Urothelium cell line (cell line): ENCODE measurements at regions not wholly inside any gene's neighbourhood (a gene's known extent, or its start where the extent isn't known, plus 50 kb on each side); places are given as distances from the start of the nearest gene placed in this dataset.
A peak's percentile ranks its signal among the peaks of the same experiment; 100 is the strongest.
"Not testable (repeated sequence)": the region's sequence is repeated elsewhere in the genome, so short reads cannot be mapped to it uniquely, and the experiment has no call there.

Experiments
- DNase-seq: peaks from one replicate; pipeline ENCODE4 v3.0.0; 2011; ENCODE audit warnings: low spot score, mixed read lengths
- FAIRE-seq: peaks from 2 replicates; lab custom pipeline; 2011; peaks lifted over from hg19 to GRCh38; lab: Jason Lieb, UNC

- peak; percentile 74 for FAIRE-seq
- DNase-seq: no peak
These were observed 181.8 kb upstream of the CACNA2D1 start for GRCh38 chr7:82625377-82625776.

DNA sequence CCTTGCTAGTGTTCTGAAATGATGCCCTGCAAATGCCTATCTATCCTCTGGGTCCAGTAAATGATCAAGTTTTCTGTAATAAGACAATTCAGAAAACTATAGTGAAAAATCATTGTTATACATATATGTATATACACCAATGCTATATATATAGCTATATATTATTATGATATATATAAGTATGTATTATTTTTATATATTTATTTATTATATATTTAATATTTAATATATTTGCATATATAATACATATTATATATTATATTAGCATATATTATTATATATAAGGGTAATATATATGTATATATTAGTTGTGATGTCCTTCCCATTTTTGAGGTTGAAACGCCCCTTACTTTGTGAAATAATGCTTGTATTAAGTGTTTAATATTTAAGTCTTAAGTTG lies 181.4 kb upstream of the CACNA2D1 start:
- FAIRE-seq (no peak), DNase-seq (no peak)

GRCh38 chr7:82624337-82624736 lies 180.8 kb upstream of the CACNA2D1 start:
- no peak for DNase-seq
- no peak for FAIRE-seq

DNA sequence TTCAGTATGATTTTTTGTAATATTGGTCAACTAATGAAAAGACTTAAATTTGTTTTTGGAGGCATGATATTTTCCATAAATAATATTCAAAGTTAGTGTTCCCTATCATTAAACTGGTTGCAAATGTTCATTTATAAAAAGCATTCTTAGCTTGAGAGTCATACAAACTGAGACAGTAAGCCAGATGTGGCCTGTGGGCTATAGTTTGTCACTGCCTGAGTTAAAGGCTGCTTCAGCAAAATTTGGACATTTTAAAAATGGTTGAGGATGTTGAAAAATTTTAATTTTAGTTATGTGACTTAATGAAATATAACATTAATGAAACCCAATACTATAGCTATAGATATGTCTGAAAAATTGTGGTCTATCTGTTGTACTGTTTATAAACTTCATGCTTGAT lies 180.2 kb upstream of the CACNA2D1 start:
- FAIRE-seq (no peak), DNase-seq (no peak)

GRCh38 chr7:82617156-82617555 lies 173.6 kb upstream of the CACNA2D1 start:
- FAIRE-seq: no peak
- DNase-seq: no peak

DNA sequence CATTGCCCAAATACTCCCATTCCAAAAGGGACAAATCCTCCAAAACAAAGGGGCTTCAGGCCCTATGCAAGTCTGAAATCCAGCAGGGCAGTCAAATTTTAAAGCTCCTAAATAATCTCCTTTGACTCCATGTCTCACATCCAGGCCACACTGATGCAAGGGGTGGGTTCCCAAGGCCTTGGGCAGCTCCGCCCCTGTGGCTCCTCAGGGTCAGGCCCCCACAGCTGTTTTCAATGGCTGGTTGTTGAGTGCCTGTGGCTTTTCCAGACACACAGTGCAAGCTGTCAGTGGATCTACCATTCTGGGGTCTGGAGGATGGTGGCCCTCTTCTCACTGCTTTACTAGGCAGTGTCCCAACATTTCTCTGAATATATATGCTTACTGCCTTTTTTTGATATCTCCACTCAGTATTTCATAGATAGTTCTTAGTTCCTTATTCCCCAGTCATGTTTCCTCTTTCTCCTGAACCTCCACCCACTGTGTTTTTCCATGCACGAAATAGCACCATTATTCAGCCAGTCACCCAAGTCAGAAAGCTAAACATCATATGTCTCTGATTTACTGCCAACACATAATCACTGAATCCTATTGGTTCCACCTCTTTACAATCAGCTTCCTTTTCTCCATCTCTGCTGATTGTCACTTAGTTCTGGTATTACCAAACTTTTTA lies 172.6 kb upstream of the CACNA2D1 start:
- DNase-seq: no peak
- FAIRE-seq: no peak

DNA sequence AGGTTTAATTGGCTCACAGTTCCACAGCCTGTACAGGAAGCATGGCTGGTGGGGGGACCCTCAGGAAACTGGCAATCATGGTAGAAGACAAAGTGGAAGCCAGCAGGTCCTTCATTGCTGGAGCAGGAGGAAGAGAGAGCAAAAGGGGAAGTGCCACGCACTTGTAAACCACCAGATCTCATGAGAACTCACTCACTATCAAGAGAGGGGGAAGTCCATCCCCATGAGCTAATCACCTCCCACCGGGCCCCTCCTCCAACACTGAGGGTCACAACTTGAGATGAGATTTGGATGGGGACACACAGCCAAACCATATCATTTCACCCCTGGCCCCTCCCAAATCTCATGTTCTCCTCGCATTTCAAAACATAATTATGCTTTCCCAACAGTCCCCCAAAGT lies 171.9 kb upstream of the CACNA2D1 start:
- DNase-seq (no peak), FAIRE-seq (no peak)

GRCh38 chr7:82609746-82610145 lies 166.2 kb upstream of the CACNA2D1 start:
- DNase-seq (no peak), FAIRE-seq (no peak)

DNA sequence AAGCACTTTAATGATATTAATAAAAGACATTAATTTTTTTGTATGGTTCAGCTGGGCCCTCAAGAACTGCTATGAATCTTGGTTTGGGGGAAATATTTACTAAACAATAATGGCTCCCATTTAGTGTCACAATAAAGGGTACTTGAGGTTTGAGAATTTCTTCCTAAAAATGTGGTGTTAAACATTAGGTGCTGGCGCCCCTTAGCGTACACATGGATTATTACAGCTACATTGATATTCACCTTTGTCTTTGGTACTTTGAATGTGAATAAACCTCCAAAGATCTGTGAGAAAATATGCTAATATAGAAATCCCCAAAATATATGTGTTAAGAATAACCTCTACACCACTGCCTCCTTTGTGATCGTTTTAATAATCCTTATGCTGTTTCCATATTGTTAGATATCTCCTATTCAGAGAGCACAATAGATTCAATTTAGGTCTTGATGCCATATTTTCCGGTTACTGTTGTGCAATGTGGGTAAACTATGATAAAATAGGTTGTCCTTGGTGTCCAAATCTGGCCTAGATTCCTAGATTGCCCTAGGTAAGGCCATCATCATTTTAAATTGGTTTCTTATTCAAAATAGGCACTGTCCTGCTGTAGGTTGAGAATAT lies 161.8 kb upstream of the CACNA2D1 start:
- DNase-seq (peak; percentile 55), FAIRE-seq (peak; percentile 83)

DNA sequence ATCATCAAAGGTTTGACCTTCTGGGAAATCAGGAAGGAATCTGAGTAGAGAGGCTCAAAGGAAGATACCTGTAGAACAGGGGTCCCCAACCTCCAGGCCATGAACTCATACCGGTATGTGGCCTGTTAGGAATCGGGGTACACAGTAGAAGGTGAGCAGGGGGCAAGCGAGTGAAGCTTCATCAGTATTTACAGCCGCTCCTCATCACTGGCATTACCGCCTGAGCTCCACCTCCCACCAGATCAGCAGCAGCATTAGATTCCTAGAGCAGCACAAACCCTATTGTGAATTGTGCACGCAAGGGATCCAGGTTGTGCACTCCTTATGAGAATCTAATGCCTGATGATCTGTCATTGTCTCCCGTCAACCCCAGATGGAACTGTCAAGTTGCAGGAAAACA lies 158.5 kb upstream of the CACNA2D1 start:
- DNase-seq (no peak), FAIRE-seq (peak; percentile 5)

DNA sequence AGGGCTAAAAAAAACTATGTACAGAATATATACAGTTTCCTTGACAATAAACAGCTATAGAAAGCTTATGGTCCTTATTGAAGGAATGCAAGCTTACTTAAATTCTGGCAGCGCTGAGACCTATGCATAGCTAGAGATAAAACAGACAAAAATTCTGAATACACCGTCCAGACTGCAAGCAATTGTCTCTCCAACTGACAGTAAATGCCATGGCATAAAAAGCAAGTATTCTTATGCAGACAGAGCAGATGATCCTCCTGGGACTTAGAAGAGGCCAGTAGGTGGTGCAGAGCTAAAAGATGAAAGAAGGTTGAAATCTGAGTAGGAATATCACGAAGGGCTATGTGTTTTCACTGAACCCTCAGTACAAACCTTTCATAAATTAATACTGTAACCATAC lies 157.0 kb upstream of the CACNA2D1 start:
- FAIRE-seq: peak; percentile 35
- DNase-seq: peak; percentile 25

- DNase-seq (no peak), FAIRE-seq (no peak)
These were observed 156.3 kb upstream of the CACNA2D1 start for GRCh38 chr7:82599895-82600294.

DNA sequence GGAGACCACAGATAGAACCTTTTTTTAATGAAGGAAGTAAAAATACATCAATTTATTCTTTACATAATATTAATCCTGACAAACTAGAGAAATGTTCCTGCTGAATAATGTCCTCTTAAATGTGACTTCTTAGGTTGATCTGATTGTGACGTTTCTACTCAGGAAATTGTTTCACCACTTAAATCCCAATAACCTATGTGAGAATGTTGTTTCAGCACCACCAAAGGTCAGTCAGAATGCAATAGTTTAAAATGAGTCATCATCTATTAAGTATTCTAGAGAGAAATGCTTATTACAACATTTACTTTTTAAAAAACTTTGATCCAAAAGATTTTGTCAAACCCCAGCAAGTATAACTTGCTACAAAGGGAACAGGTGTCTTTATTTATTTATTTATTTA lies 155.4 kb upstream of the CACNA2D1 start:
- DNase-seq: no peak
- no peak for FAIRE-seq

- not testable (repeated sequence) for DNase-seq, FAIRE-seq
These were observed 152.2 kb upstream of the CACNA2D1 start for GRCh38 chr7:82595795-82596194.

- FAIRE-seq (no peak), DNase-seq (no peak)
These were observed 151.6 kb upstream of the CACNA2D1 start for GRCh38 chr7:82595176-82595575.

DNA sequence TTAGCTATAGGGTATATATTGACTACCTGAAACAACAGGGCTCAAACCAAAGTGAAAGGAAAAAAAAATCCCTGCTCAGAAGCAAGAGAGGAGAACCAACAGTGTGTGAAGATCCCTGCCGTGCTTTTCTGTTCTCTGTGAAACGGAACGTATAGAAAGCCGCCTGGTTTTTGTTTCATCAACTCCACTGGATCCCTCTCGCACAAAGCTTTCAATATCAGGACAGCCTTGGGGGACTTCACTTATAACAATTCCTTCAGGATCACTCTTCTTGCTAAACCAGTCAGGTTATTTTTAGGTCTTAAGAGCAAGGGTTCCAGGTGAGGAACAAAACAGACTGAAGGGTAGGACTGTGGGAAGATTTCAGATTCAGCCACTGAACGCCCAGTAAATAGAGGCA lies 151.1 kb upstream of the CACNA2D1 start:
- no peak for DNase-seq

GRCh38 chr7:82593780-82594179 lies 150.2 kb upstream of the CACNA2D1 start:
- DNase-seq: no peak
- no peak for FAIRE-seq

More for the DNA sequence above, 151.1 kb upstream of the CACNA2D1 start:
- no peak for FAIRE-seq

DNA sequence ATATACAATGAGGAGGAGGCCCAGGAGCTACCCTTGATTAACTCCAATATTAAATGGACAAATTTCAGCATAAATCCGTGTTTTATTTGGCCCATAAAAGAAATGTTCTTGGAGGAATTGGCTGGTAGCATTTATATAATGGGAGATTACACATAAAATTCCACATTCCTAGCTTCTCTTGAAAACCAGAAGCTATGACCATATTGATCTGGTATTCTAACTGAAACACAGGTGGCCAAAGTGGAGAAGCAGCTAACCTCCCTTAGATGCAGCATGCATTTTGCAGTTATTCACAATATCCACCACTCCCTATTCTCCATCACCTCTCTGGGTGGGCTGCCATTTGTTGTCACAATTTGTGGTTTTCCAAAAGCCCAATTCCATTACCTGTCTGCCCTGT lies 148.8 kb upstream of the CACNA2D1 start:
- FAIRE-seq: peak; percentile 83

GRCh38 chr7:82579047-82579446 lies 135.5 kb upstream of the CACNA2D1 start:
- FAIRE-seq: no peak
- DNase-seq: no peak

More for the DNA sequence above, 148.8 kb upstream of the CACNA2D1 start:
- no peak for DNase-seq

- FAIRE-seq (peak; percentile 67), DNase-seq (no peak)
These were observed 134.9 kb upstream of the CACNA2D1 start for GRCh38 chr7:82578430-82578829.

- FAIRE-seq: peak; percentile 83
- DNase-seq: peak; percentile 94
These were observed 128.8 kb upstream of the CACNA2D1 start for GRCh38 chr7:82572195-82572880.

DNA sequence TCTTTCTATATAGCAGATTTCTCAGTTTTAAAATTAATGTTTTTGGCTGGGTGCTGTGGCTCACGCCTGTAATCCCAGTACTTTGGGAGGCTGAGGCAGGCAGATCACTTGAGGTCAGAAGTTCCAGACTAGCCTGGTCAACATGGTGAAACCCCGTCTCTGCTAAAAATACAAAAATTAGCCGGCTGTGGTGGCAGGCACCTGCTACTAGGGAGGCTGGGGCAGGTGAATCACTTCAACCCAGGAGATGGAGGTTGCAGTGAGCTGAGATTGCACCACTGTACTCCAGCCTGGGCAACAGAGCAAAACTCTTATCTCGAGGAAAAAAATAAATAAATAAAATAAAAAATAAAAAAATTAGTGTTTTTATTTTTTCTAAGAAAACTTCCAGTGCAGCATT lies 127.5 kb upstream of the CACNA2D1 start:
- not testable (repeated sequence) for DNase-seq, FAIRE-seq
